ENCODE measurements at regions not wholly inside any gene's neighbourhood (a gene's known extent, or its start where the extent isn't known, plus 50 kb on each side); places are given as distances from the start of the nearest gene placed in this dataset.
"Not testable (repeated sequence)": the region's sequence is repeated elsewhere in the genome, so short reads cannot be mapped to it uniquely, and the experiment has no call there.

- Histone ChIP-seq H3K9me3 (no peaks in the 10 kb centered on the region), H3K36me3 (no peaks in the 10 kb centered on the region), H3K4me3 (ENCODE audit: low read depth, low read length) (no peak overlapping the region), H3K4me1 (no peaks in the 10 kb centered on the region), H3K27me3 (no peaks in the 10 kb centered on the region)
- no peak for TF ChIP-seq CTCF (IDR thresholded peaks at IDR 0.05; ENCODE audit: low read depth, low read length)
- DNase-seq: no peak
These were observed 386.0 kb upstream of the GYPC start for GRCh38 chr2:126269911-126270310.

GRCh38 chr2:126270587-126270986, 385.4 kb upstream of the GYPC start:
- Histone ChIP-seq H3K27me3 (no peaks in the 10 kb centered on the region), H3K4me1 (no peaks in the 10 kb centered on the region), H3K4me3 (ENCODE audit: low read depth, low read length) (no peak overlapping the region), H3K36me3 (no peaks in the 10 kb centered on the region), H3K9me3 (no peaks in the 10 kb centered on the region)
- no peak for TF ChIP-seq CTCF (IDR thresholded peaks at IDR 0.05; ENCODE audit: low read depth, low read length)
- DNase-seq: no peak

- Histone ChIP-seq H3K27me3 (no peaks in the 10 kb centered on the region), H3K4me3 (ENCODE audit: low read depth, low read length) (no peak overlapping the region), H3K36me3 (no peaks in the 10 kb centered on the region), H3K4me1 (no peaks in the 10 kb centered on the region), H3K9me3 (no peaks in the 10 kb centered on the region)
- DNase-seq: no peak
- no peak for TF ChIP-seq CTCF (IDR thresholded peaks at IDR 0.05; ENCODE audit: low read depth, low read length)
These were observed 383.6 kb upstream of the GYPC start for GRCh38 chr2:126272401-126272800.

GRCh38 chr2:126275098-126275497, 380.9 kb upstream of the GYPC start:
- Histone ChIP-seq H3K9me3 (no peaks in the 10 kb centered on the region), H3K4me3 (ENCODE audit: low read depth, low read length) (no peak overlapping the region), H3K27me3 (no peaks in the 10 kb centered on the region), H3K36me3 (no peaks in the 10 kb centered on the region), H3K4me1 (no peaks in the 10 kb centered on the region)
- TF ChIP-seq CTCF (IDR thresholded peaks at IDR 0.05; ENCODE audit: low read depth, low read length): no peak
- DNase-seq: no peak

- H3K27me3 ChIP-seq; H3K36me3 ChIP-seq; H3K4me1 ChIP-seq; DNase-seq; H3K9me3 ChIP-seq; H3K4me3 ChIP-seq (ENCODE audit: low read depth, low read length): not testable (repeated sequence)
These were observed 379.7 kb upstream of the GYPC start for GRCh38 chr2:126276268-126276667.

GRCh38 chr2:126288362-126288761, 367.6 kb upstream of the GYPC start:
- Histone ChIP-seq H3K36me3 (no peaks in the 10 kb centered on the region), H3K4me1 (no peaks in the 10 kb centered on the region), H3K9me3 (no peaks in the 10 kb centered on the region), H3K27me3 (no peaks in the 10 kb centered on the region), H3K4me3 (ENCODE audit: low read depth, low read length) (no peak overlapping the region)
- no peak for DNase-seq
- no peak for TF ChIP-seq CTCF (IDR thresholded peaks at IDR 0.05; ENCODE audit: low read depth, low read length)

GRCh38 chr2:126293962-126294361, 362.0 kb upstream of the GYPC start:
- DNase-seq; H3K4me1 ChIP-seq; H3K9me3 ChIP-seq; H3K27me3 ChIP-seq; H3K36me3 ChIP-seq; H3K4me3 ChIP-seq (ENCODE audit: low read depth, low read length): not testable (repeated sequence)
